ENCODE measurements at regions not wholly inside any gene's neighbourhood (a gene's known extent, or its start where the extent isn't known, plus 50 kb on each side); places are given as distances from the start of the nearest gene placed in this dataset.

DNA sequence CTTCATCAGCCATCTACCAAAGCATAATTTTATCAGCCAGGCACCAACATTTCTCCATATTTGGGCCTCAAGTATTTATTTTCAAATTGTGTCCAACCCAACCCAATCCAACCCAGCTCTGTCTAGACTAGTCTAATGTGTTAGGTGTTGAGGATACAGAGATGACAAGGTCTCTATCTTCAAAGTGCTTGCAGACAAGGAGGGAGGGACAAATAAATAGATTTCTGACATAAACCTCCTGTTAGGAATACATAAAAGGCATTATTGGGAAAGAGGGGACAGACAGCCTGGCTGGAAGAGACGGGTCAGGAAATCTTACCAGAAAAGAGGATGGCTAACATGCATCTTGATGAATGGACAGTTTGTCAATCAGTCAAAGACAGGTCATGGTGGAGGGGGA lies 115.4 kb upstream of the RPS6KA3 start:
- DNase-seq (ENCODE audit: low read depth in 2 of 2), result no peak

- no peak for DNase-seq (ENCODE audit: low read depth in 2 of 2)
These were observed 111.7 kb upstream of the RPS6KA3 start for GRCh38 chrX:20378233-20378920.

GRCh38 chrX:20374900-20375438 lies 108.3 kb upstream of the RPS6KA3 start:
- no peak for DNase-seq (ENCODE audit: low read depth in 2 of 2)

DNA sequence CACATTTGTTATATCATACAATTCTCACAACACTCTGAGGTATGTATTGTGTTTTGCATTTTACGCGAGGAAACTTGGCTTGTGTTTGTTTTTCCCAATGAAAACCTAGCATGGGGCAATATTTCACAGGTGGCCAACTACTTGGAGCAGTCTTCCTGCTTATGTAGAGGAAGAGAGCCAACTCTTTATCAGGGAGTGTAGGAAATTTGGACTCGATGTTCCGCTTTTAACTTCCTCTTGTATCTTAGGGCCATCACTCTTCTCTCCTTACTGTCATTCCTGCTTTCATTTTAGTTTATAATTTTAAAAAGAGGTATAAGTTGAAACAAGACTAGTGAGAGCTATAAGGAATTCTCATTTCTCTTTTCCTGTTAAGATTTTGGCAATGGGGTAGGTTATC lies 107.7 kb upstream of the RPS6KA3 start:
- no peak for DNase-seq (ENCODE audit: low read depth in 2 of 2)

DNA sequence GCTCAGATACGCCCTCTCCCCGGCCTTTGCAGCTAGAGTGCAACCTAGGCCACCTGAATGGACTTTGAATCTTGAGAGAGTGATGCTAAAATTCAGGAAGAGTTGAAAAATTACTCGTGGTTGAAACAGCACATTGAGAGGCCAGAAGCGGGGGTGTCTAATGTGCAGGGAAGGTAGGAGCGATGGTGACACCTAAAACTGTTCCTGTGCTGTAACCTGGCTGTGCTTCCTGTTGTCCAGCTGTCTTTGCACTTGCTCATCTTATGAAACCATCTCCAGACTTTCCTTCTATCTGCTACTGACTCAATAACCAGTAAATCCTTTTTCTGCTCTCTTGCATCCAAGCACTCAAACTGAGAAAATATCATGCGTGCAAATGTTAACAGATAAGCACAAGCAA lies 106.4 kb upstream of the RPS6KA3 start:
- DNase-seq (ENCODE audit: low read depth in 2 of 2), result no peak

GRCh38 chrX:20372533-20372932 lies 105.8 kb upstream of the RPS6KA3 start:
- no peak for DNase-seq (ENCODE audit: low read depth in 2 of 2)

- DNase-seq (ENCODE audit: low read depth in 2 of 2), result no peak
These were observed 102.8 kb upstream of the RPS6KA3 start for GRCh38 chrX:20369468-20369867.

- no peak for DNase-seq (ENCODE audit: low read depth in 2 of 2)
These were observed 97.5 kb upstream of the RPS6KA3 start for GRCh38 chrX:20364238-20364637.

DNA sequence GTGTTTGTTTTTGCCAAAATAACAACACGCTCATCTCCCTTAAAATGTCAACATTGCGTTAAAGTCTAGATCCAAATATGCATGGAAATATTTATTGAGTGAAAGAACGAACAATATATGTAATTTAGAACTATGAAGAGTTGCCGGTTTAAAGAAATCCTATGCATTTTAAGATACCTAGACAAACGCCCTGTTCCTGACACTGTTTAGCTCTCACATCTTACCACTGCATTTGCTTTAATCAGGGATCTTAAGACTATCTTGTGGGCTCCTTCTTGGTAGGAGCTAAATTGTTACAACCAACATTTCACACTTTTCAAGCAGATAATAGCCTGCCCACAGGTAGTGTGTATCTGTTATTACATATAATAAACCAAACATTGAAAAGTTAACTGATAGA lies 96.6 kb upstream of the RPS6KA3 start:
- no peak for DNase-seq (ENCODE audit: low read depth in 2 of 2)

DNA sequence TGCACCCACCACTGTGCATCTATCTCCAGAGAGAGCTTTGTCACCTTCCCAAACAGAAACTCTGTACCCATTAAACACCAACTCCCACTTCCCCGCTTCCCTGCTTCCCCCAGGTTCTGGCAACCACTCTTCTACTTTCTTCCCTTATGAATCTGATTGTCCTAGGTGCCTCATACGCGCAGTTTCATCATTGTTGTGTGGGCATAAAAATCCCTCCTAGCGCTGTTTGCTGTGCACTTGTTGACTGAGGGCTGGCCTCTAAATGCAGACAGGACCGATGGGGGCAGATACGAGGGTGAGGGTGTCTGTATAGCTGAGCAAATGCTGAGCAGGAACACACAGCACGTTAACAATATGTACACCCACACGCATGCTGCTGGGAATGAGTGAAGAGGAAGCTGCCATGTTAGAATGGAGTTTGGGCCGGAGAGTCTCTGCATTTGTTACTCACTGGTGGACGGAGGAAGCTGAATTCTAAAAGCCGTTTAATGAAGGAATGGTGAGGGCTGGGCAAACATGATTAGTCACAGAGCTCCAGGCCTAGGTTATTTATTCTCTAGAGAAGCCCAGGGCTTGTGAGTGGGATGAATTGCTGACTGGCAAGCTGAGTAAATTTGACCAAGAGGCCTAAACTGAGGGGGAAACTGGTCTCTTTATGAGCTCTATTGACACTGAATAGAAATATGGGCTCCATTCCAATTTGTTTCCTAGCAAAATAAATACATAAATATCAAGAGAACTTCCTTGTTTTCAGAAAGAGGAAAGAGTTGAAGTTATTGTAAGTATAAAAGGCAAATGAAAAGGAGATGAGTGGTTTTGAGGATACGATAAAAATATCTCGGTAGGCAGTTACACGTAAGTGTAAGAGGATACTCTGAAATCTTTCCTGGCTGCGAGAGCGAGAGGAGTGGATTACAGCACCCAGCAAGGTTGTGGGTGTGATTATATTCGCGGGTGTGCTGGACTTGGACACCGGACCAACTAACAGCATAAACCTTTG lies 95.9 kb upstream of the RPS6KA3 start:
- no peak for DNase-seq (ENCODE audit: low read depth in 2 of 2)

DNA sequence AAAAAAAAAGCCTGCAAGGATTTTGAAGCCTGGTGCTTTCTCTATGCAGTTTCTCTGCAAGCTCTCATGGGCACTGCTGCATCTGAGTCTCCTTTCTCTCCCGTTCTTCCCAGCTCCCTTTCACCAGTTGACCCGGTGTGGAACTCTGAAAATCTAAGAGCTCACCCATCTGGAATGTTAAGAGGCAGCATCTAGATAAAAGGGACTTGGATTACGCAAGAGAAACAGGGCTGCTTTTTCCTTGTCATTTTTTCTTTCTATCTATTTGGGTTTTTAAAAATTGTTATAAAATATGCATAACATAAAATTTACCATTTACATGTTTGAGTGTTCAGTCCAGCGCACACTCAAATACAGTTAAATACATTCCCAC lies 95.2 kb upstream of the RPS6KA3 start:
- DNase-seq (ENCODE audit: low read depth in 2 of 2), result no peak

- DNase-seq (ENCODE audit: low read depth in 2 of 2), result no peak
These were observed 94.6 kb upstream of the RPS6KA3 start for GRCh38 chrX:20361081-20361889.

- DNase-seq (ENCODE audit: low read depth in 2 of 2), result no peak
These were observed 88.5 kb upstream of the RPS6KA3 start for GRCh38 chrX:20355187-20355586.

GRCh38 chrX:20354505-20354904 lies 87.8 kb upstream of the RPS6KA3 start:
- no peak for DNase-seq (ENCODE audit: low read depth in 2 of 2)

DNA sequence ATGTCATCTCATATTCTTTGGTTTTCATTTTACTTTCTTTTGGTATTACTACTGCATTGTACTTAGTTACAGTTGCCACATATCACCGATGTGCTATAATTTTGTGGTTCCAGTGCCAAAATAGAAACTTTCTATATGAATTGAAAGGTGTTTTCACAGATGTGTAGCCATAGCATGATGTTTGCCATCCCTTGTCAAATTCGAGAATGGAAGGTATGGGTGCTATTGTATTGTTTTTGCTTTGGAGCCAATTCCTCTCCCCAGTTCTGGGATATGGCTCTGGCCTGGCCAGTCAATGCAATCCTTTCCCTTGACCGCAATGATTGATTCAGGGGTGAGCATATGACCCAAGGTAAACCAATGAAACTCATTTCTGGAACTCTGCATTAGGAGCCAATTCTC lies 86.2 kb upstream of the RPS6KA3 start:
- DNase-seq (ENCODE audit: low read depth in 2 of 2), result no peak

DNA sequence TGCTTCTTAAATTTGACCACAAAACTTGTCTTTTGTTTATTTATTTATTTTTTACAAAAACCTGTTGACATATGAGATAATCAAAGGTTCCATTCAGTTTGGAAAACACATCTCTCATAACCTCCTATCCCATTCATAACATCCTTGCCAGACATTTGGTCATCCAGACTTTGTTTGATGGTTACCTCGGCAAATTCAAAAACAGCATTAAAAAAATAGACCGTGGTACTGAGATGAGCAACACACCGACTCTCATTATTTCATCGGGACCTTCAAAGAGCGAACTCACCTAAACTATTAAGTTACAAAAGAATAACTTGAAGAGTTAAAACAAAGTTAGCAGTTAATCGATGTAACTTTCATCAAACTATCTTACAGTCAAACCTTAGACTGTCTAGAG lies 85.8 kb upstream of the RPS6KA3 start:
- DNase-seq (ENCODE audit: low read depth in 2 of 2), result no peak

- DNase-seq (ENCODE audit: low read depth in 2 of 2), result no peak
These were observed 83.9 kb upstream of the RPS6KA3 start for GRCh38 chrX:20350596-20350995.

GRCh38 chrX:20348139-20348538 lies 81.4 kb upstream of the RPS6KA3 start:
- no peak for DNase-seq (ENCODE audit: low read depth in 2 of 2)

DNA sequence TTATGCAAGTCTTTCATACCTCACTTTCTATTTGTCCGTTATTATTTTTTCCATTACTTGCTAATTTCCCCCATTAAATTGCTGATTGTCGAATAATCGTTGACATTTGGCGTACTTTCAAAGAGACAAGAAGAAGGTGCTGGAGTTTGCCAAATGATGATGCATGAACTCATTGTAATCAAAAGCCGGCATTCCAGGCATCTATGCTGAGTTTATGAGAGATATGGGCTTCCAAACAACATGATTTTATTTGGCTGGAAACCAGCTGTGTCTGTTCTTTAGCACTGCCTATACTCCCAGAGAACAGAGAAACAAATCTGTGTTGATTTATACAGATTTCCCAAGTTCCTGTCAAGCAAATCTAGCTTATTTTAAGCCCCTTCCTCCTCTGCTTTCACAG lies 80.8 kb upstream of the RPS6KA3 start:
- DNase-seq (ENCODE audit: low read depth in 2 of 2), result no peak

GRCh38 chrX:20333672-20334071 lies 67.0 kb upstream of the RPS6KA3 start:
- DNase-seq (ENCODE audit: low read depth in 2 of 2), result no peak

GRCh38 chrX:20330545-20330944 lies 63.8 kb upstream of the RPS6KA3 start:
- DNase-seq (ENCODE audit: low read depth in 2 of 2), result no peak

DNA sequence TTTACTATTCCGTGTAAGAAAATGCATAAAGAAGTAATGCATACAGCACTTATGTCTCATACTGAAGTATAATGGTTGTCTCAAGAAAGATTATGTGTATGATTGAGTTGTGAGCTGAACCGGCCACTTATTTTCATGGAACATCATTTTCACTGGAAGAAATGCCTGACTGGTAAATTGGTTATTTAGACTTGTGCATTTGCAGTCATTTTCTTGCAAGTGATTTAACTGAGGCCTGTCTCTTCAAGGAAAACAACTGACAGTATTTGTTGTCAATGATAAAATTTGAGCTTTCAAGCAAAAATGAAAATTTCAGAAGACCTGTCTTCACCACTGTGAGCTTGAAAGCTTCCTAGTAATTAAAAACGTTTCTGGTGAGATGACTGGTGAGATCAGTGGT lies 62.7 kb upstream of the RPS6KA3 start:
- DNase-seq (ENCODE audit: low read depth in 2 of 2), result no peak

Measured in stimulated activated CD8-positive, alpha-beta memory T cell treated with anti-CD3 and anti-CD28 coated beads, Interleukin-15, amount 100 ng/mL, for 4 hours (primary cell).